Upper lobe of right lung (tissue), 1 donor: ENCODE measurements at regions not wholly inside any gene's neighbourhood (a gene's known extent, or its start where the extent isn't known, plus 50 kb on each side); places are given as distances from the start of the nearest gene placed in this dataset.

Source experiments
- ATAC-seq: fragments of 200-7000 bp; cut with Tn5 transposase; one replicate; pipeline ENCODE4 v1.9.1; 2020; ENCODE audit warnings: mild to moderate bottlenecking, moderate library complexity
- DNase-seq: peaks from one replicate; pipeline ENCODE4 v3.0.0-alpha.2; 2020
- H3K27ac ChIP-seq: fragments of 200-600 bp; one replicate; pipeline ENCODE4 v1.8.0; 2022
- H3K27me3 ChIP-seq: fragments of 200-600 bp; one replicate; pipeline ENCODE4 v1.8.0; 2022; ENCODE audit warnings: mild to moderate bottlenecking
- H3K36me3 ChIP-seq: fragments of 200-600 bp; one replicate; pipeline ENCODE4 v1.8.0; 2022
- H3K4me1 ChIP-seq: fragments of 200-600 bp; one replicate; pipeline ENCODE4 v1.8.0; 2022
- H3K4me3 ChIP-seq: fragments of 200-600 bp; one replicate; pipeline ENCODE4 v1.8.0; 2022; ENCODE audit warnings: mild to moderate bottlenecking
- H3K9me3 ChIP-seq: fragments of 200-600 bp; one replicate; pipeline ENCODE4 v1.8.0; 2022
- intact Hi-C: fragments of 100-400 bp; cut with DNase I; formaldehyde crosslinking; loops from one replicate; pipeline ENCODE4 v1.11.0; 2022
- TF ChIP-seq, protein P1 (sequence below): fragments of 200-600 bp; IDR thresholded peaks from one replicate; pipeline ENCODE4 v1.8.0; 2022; ENCODE audit warnings: antibody characterized with exemption
- donor health status: DM: no; HTN: yes; CAD: no; lungs with severe emphysema.

DNA sequence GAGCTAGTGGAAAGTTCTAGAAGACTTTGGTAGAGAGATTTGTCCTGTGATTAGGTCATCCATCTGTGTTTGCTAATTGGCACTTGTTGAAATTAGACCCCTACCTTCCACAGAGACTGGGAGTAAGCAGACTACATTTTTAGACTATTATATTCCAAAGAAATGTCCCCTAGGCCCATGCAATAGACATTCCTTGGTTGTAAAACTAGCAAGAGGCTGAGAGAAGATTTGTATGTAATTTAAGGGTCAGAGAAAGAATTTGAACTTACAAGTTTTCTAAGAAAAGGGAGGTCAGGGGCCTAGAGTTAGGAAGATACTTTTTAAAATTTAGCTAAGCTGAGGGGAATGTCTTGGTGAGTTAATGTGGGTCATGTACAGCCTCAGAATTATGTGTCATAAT, 470.7 kb upstream of the SLITRK1 start:
- DNase-seq (no peak), ATAC-seq (no peak)
- Histone ChIP-seq H3K36me3 (no peaks in the 10 kb centered on the region), H3K4me1 (no peaks in the 10 kb centered on the region), H3K27me3 (no peaks in the 10 kb centered on the region), H3K27ac (no peak overlapping the region), H3K4me3 (no peak overlapping the region), H3K9me3 (no peaks in the 10 kb centered on the region)
- intact Hi-C loops = no loop called here
- TF ChIP-seq, protein P1, sequence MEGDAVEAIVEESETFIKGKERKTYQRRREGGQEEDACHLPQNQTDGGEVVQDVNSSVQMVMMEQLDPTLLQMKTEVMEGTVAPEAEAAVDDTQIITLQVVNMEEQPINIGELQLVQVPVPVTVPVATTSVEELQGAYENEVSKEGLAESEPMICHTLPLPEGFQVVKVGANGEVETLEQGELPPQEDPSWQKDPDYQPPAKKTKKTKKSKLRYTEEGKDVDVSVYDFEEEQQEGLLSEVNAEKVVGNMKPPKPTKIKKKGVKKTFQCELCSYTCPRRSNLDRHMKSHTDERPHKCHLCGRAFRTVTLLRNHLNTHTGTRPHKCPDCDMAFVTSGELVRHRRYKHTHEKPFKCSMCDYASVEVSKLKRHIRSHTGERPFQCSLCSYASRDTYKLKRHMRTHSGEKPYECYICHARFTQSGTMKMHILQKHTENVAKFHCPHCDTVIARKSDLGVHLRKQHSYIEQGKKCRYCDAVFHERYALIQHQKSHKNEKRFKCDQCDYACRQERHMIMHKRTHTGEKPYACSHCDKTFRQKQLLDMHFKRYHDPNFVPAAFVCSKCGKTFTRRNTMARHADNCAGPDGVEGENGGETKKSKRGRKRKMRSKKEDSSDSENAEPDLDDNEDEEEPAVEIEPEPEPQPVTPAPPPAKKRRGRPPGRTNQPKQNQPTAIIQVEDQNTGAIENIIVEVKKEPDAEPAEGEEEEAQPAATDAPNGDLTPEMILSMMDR = no peak

DNA sequence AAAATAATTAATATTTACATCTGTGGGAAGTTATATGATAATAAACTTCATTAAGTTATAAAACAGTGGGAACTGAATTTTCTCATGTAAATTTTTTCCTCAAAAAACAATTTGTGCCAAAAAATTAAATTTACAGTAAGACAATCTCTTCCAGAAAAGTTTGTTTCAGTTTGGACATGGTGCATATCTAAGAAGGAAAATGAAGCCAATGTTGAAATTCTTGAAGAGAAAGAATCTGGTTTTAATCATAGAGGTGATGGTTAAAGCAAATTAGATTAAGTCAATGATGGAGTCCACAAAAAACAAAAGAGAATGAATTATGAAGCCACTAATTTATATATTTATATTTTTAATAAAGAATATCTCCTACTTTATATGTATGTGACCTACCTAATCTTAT, 457.2 kb upstream of the SLITRK1 start:
- no peaks in the 10 kb centered on the region for H3K27me3 ChIP-seq
- no peak overlapping the region for H3K4me3 ChIP-seq
- no peak for ATAC-seq
- intact Hi-C loops = no loop called here
- DNase-seq = no peak
- H3K27ac ChIP-seq = no peak overlapping the region
- TF ChIP-seq, protein P1 = no peak
- no peaks in the 10 kb centered on the region for H3K4me1 ChIP-seq
- no peaks in the 10 kb centered on the region for H3K36me3 ChIP-seq
- H3K9me3 ChIP-seq = no peaks in the 10 kb centered on the region

DNA sequence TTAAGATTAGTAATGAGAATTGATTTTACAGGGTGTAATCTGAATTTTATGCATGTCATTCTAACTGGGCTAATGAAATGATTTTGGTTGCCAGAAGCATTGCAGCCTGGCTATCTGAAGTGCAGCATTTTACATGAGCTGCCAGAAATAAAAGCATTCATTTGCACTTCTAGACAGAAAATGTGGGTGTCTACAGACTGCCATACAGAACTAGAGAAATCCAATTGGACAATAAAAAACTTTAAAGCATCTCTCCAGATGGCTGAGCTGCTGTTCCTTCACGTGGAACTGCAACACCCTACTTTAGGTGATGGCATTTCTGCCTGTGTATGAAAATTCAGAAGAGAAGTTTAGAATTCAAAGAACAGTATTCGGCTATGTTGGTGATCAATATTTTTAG, 450.1 kb upstream of the SLITRK1 start:
- Histone ChIP-seq H3K4me3 (no peak overlapping the region), H3K9me3 (no peaks in the 10 kb centered on the region), H3K27ac (no peak overlapping the region), H3K36me3 (no peaks in the 10 kb centered on the region), H3K4me1 (no peaks in the 10 kb centered on the region), H3K27me3 (no peaks in the 10 kb centered on the region)
- no peak for ATAC-seq
- DNase-seq = no peak
- TF ChIP-seq, protein P1 = no peak
- intact Hi-C loops = no loop called here

GRCh38 chr13:84315527-84315926, 433.3 kb upstream of the SLITRK1 start:
- Histone ChIP-seq H3K27ac (no peak overlapping the region), H3K4me1 (no peaks in the 10 kb centered on the region), H3K27me3 (no peaks in the 10 kb centered on the region), H3K4me3 (no peak overlapping the region), H3K36me3 (no peaks in the 10 kb centered on the region), H3K9me3 (no peaks in the 10 kb centered on the region)
- intact Hi-C loops = no loop called here
- DNase-seq = no peak
- TF ChIP-seq, protein P1 = no peak
- no peak for ATAC-seq

- Histone ChIP-seq H3K27me3 (no peaks in the 10 kb centered on the region), H3K9me3 (no peaks in the 10 kb centered on the region), H3K27ac (no peak overlapping the region), H3K4me1 (no peaks in the 10 kb centered on the region), H3K36me3 (no peaks in the 10 kb centered on the region), H3K4me3 (no peak overlapping the region)
- ATAC-seq = no peak
- no peak for DNase-seq
- intact Hi-C loops = no loop called here
- TF ChIP-seq, protein P1 = no peak
Observed at GRCh38 chr13:84303035-84303434, 420.8 kb upstream of the SLITRK1 start.

DNA sequence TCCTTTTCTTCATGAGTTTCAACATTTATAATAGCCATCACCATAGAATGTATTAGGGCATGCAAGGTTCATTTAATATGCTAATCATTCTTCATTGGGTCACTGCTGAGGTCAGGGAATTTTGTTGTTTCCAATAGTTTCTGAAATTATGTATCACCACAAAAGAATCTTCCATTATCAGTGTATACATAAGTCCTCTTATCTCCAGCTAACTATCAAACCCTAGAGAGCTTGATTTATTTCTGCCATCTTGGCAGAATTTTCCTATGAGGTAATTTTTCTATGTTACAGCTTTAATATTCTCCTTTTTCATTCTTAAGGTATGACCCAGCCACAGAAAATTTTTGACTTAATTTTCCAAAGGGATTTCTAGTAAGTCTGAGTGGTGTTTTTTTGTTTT, 415.0 kb upstream of the SLITRK1 start:
- ATAC-seq (no peak), DNase-seq (no peak)
- no peaks in the 10 kb centered on the region for H3K4me1 ChIP-seq
- no peaks in the 10 kb centered on the region for H3K9me3 ChIP-seq
- intact Hi-C loops = no loop called here
- H3K27me3 ChIP-seq = no peaks in the 10 kb centered on the region
- no peak overlapping the region for H3K4me3 ChIP-seq
- H3K36me3 ChIP-seq = no peaks in the 10 kb centered on the region
- H3K27ac ChIP-seq = no peak overlapping the region
- TF ChIP-seq, protein P1 = no peak
